Endothelial cell of umbilical vein (primary cell): ENCODE measurements at regions not wholly inside any gene's neighbourhood (a gene's known extent, or its start where the extent isn't known, plus 50 kb on each side); places are given as distances from the start of the nearest gene placed in this dataset.

ENCODE experiments used
- BruUV-seq: library from RNA; stranded (reverse); fragments of 400-500 nt; replicated peaks from 2 replicates; lab custom pipeline; 2021; lab: Mats Ljungman, UMichigan
- CTCF ChIA-PET: fragments of 300-600, 350-600 bp; sonication (Branson Sonifier 250); formaldehyde crosslinking; loops from one replicate; lab custom pipeline; 2021; ENCODE audit warnings: antibody characterized with exemption, inconsistent platforms; lab: Charles Lee
- POLR2A ChIA-PET: fragments of 300-600, 350-600 bp; sonication (Branson Sonifier 250); formaldehyde crosslinking; loops from one replicate; lab custom pipeline; 2021; ENCODE audit warnings: antibody characterized with exemption, inconsistent platforms; lab: Charles Lee
- DNase-seq: peaks from one replicate; pipeline ENCODE4 v3.0.0-alpha.2; 2011; ENCODE audit warnings: low read depth, low spot score
- FAIRE-seq: peaks from 2 replicates; lab custom pipeline; 2011; peaks lifted over from hg19 to GRCh38; lab: Jason Lieb, UNC
- H2AFZ ChIP-seq: 2 replicates; pipeline ENCODE4 v1.6.0; 2012; ENCODE audit warnings: low read depth, low read length, control low read depth, inconsistent platforms
- H3K27ac ChIP-seq: 2 replicates; pipeline ENCODE4 v1.5.1; 2011; ENCODE audit warnings: low read depth, mild to moderate bottlenecking, control low read depth, low read length, moderate library complexity; ENCODE audit not compliant: insufficient read depth
- H3K27me3 ChIP-seq, 2 experiments: 2 replicates each; pipeline versions ENCODE4 v1.6.0 to v1.6.1; 2011; ENCODE audit warnings: low read length in 2 of 2, mixed read lengths in 1 of 2; ENCODE audit not compliant: control insufficient read depth in 2 of 2, insufficient read depth in 2 of 2
- H3K36me3 ChIP-seq, 2 experiments: 2 replicates in 1 of 2; 3 replicates in 1 of 2; pipeline ENCODE4 v1.5.1; 2011; ENCODE audit warnings: low read length in 2 of 2, mild to moderate bottlenecking in 1 of 2, moderate library complexity in 1 of 2; ENCODE audit not compliant: control insufficient read depth in 2 of 2, insufficient read depth in 2 of 2; ENCODE audit errors: extremely low read depth in 1 of 2
- H3K4me1 ChIP-seq: 3 replicates; pipeline ENCODE4 v1.5.1; 2011; ENCODE audit warnings: mild to moderate bottlenecking, low read length; ENCODE audit not compliant: control insufficient read depth, insufficient read depth; ENCODE audit errors: extremely low read depth
- H3K4me2 ChIP-seq: 2 replicates; pipeline ENCODE4 v1.6.1; 2011; ENCODE audit warnings: low read length, control low read depth, mixed read lengths; ENCODE audit not compliant: insufficient read depth
- H3K4me3 ChIP-seq, 3 experiments: fragments of 200-600 bp in 1 of 3; sonication (generic), shearing (Covaris generic) in 1 of 3; replicated peaks in 1 of 3; 2 replicates each; pipeline ENCODE4 v1.5.1; 2011 to 2016; ENCODE audit warnings: control low read depth in 3 of 3, low read length in 3 of 3, mild to moderate bottlenecking in 2 of 3, inconsistent platforms in 1 of 3, low read depth in 1 of 3, moderate library complexity in 1 of 3; ENCODE audit not compliant: insufficient read depth in 1 of 3
- H3K79me2 ChIP-seq: 2 replicates; pipeline ENCODE4 v1.6.0; 2012; ENCODE audit warnings: low read length, inconsistent platforms; ENCODE audit not compliant: control insufficient read depth, insufficient read depth
- H3K9ac ChIP-seq: replicated peaks from 2 replicates; pipeline ENCODE3; 2011; ENCODE audit warnings: low read length, control low read depth; ENCODE audit not compliant: insufficient read depth; ENCODE audit errors: extremely low read depth
- H3K9me1 ChIP-seq: replicated peaks from 3 replicates; pipeline ENCODE4 v1.6.0; 2011; ENCODE audit warnings: mild to moderate bottlenecking, low read length; ENCODE audit not compliant: control insufficient read depth, insufficient read depth; ENCODE audit errors: extremely low read depth
- H3K9me3 ChIP-seq: replicated peaks from 2 replicates; pipeline ENCODE4 v1.5.1; 2012; ENCODE audit warnings: low read length, inconsistent platforms; ENCODE audit not compliant: control insufficient read depth, insufficient read depth
- H4K20me1 ChIP-seq: replicated peaks from 2 replicates; pipeline ENCODE3; 2011; ENCODE audit warnings: mild to moderate bottlenecking, low read length; ENCODE audit not compliant: control insufficient read depth, insufficient read depth; ENCODE audit errors: extremely low read depth
- EZH2 ChIP-seq: IDR thresholded peaks from 2 replicates; pipeline ENCODE4 v1.6.1; 2012; ENCODE audit warnings: borderline replicate concordance, low read depth, mild to moderate bottlenecking, moderate library complexity, low read length, inconsistent platforms; ENCODE audit not compliant: severe bottlenecking
- FOS ChIP-seq: IDR thresholded peaks from 2 replicates; pipeline ENCODE4 v1.6.1; 2011; ENCODE audit warnings: mild to moderate bottlenecking, low read length, moderate library complexity, borderline replicate concordance; ENCODE audit not compliant: insufficient read depth
- GATA2 ChIP-seq: IDR thresholded peaks from 2 replicates; pipeline ENCODE4 v1.7.0; 2011; ENCODE audit warnings: low read depth, mild to moderate bottlenecking, moderate library complexity, mixed read lengths, low read length; ENCODE audit not compliant: insufficient read length, insufficient read depth
- JUN ChIP-seq: IDR thresholded peaks from 2 replicates; pipeline ENCODE4 v1.6.1; 2011; ENCODE audit warnings: borderline replicate concordance, low read depth; ENCODE audit not compliant: insufficient read length, insufficient read depth
- MYC ChIP-seq: IDR thresholded peaks from one replicate; pipeline ENCODE4 v1.6.1; 2011; ENCODE audit warnings: mild to moderate bottlenecking, low read depth, low read length
- POLR2A ChIP-seq: IDR thresholded peaks from 2 replicates; pipeline ENCODE4 v1.6.1; 2012; ENCODE audit warnings: low read depth, mild to moderate bottlenecking, control low read depth, low read length
- POLR2AphosphoS5 ChIP-seq: IDR thresholded peaks from 2 replicates; pipeline ENCODE4 v1.6.1; 2012; ENCODE audit warnings: low read depth, mild to moderate bottlenecking, control low read depth, low read length, moderate library complexity; ENCODE audit not compliant: insufficient read depth
- dilution Hi-C: fragments of 300-500 bp; cut with MboI; formaldehyde crosslinking; loops from one replicate; pipeline ENCODE4 v1.15.0; 2019; ENCODE audit warnings: low sequenced_read_pairs; ENCODE audit not compliant: extremely low pct_ligation_motif_present
- intact Hi-C: fragments of 100-400 bp; cut with micrococcal nuclease; formaldehyde crosslinking; loops from one replicate; pipeline ENCODE4 v1.10.0; 2022
- TF ChIP-seq, protein P1 (sequence below), 2 donors: IDR thresholded peaks; 1 replicate in 1 of 2; 2 replicates in 1 of 2; pipeline ENCODE4 v1.5.1; 2011; ENCODE audit warnings: low read length in 2 of 2, mild to moderate bottlenecking in 2 of 2, moderate library complexity in 2 of 2, control low read depth in 1 of 2, inconsistent platforms in 1 of 2, low read depth in 1 of 2; ENCODE audit not compliant: insufficient read depth in 1 of 2; ENCODE audit errors: extremely low read depth in 1 of 2
- TF ChIP-seq, protein P2 (sequence below): IDR thresholded peaks from 2 replicates; pipeline ENCODE4 v1.6.1; 2011; ENCODE audit not compliant: insufficient read depth, insufficient read length

DNA sequence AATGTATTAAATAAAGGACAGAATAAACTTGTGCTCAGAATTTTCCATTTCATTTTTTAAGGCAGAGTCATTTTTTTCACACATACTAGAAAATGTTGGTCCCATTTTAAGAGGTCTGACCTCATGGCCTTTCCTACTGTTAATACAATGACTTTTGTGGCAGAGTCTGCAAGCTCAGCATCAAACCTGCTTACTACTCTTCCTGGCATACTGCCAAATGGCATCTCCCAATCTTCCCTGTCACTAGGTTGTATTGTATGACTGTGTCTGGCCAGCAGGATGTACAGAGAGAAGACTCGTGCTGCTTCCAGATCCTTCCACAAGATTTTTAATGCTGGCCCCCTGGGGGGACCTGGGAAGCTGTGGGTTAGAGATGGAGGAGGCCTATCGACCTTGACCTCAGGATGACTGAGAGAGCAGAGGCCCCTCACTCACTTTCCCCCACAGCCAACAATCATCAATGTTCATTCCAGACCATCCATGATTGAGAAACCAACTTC lies 64.7 kb downstream of the BARX1 start:
- no peak overlapping the region for H3K9ac ChIP-seq
- H2AFZ ChIP-seq, result no peak overlapping the region
- no peaks in the 10 kb centered on the region for H3K36me3 ChIP-seq
- intact Hi-C loops (no loop called here), dilution Hi-C loops (no loop called here)
- no peaks in the 10 kb centered on the region for H4K20me1 ChIP-seq
- H3K4me3 ChIP-seq, result no peak overlapping the region
- POLR2A ChIA-PET, result no interaction called here
- no peak overlapping the region for H3K27ac ChIP-seq
- no TSS peak for BruUV-seq
- no peaks in the 10 kb centered on the region for H3K4me1 ChIP-seq
- H3K9me3 ChIP-seq, result no peaks in the 10 kb centered on the region
- CTCF ChIA-PET, result no interaction called here
- no peaks in the 10 kb centered on the region for H3K9me1 ChIP-seq
- DNase-seq, result no peak
- TF ChIP-seq JUN, result no peak
- TF ChIP-seq, protein P1, sequence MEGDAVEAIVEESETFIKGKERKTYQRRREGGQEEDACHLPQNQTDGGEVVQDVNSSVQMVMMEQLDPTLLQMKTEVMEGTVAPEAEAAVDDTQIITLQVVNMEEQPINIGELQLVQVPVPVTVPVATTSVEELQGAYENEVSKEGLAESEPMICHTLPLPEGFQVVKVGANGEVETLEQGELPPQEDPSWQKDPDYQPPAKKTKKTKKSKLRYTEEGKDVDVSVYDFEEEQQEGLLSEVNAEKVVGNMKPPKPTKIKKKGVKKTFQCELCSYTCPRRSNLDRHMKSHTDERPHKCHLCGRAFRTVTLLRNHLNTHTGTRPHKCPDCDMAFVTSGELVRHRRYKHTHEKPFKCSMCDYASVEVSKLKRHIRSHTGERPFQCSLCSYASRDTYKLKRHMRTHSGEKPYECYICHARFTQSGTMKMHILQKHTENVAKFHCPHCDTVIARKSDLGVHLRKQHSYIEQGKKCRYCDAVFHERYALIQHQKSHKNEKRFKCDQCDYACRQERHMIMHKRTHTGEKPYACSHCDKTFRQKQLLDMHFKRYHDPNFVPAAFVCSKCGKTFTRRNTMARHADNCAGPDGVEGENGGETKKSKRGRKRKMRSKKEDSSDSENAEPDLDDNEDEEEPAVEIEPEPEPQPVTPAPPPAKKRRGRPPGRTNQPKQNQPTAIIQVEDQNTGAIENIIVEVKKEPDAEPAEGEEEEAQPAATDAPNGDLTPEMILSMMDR (IDR thresholded peaks at IDR 0.05; ENCODE audit: extremely low read depth in 1 of 2, insufficient read depth in 1 of 2, low read depth in 1 of 2, low read length in 2 of 2), result no peak
- TF ChIP-seq MYC, result no peak
- TF ChIP-seq, protein P2, sequence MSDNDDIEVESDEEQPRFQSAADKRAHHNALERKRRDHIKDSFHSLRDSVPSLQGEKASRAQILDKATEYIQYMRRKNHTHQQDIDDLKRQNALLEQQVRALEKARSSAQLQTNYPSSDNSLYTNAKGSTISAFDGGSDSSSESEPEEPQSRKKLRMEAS, result no peak
- TF ChIP-seq POLR2AphosphoS5, result no peak
- TF ChIP-seq GATA2, result no peak
- no peak for TF ChIP-seq EZH2
- TF ChIP-seq FOS, result no peak
- TF ChIP-seq POLR2A, result no peak
- no peaks in the 10 kb centered on the region for H3K79me2 ChIP-seq
- no peak for FAIRE-seq
- no peaks in the 10 kb centered on the region for H3K27me3 ChIP-seq
- no peak overlapping the region for H3K4me2 ChIP-seq
